NB4 (cell line): ENCODE measurements at regions not wholly inside any gene's neighbourhood (a gene's known extent, or its start where the extent isn't known, plus 50 kb on each side); places are given as distances from the start of the nearest gene placed in this dataset.

ENCODE experiments used
- DNase-seq: peaks from one replicate; pipeline ENCODE4 v3.0.0; 2010; ENCODE audit warnings: low read depth
- H3K4me3 ChIP-seq: one replicate; pipeline ENCODE4 v1.5.1; 2011; ENCODE audit warnings: mild to moderate bottlenecking, low read depth, low read length, moderate library complexity
- MAX ChIP-seq: IDR thresholded peaks from 2 replicates; pipeline ENCODE4 v1.6.1; 2011; ENCODE audit warnings: low read depth, low read length
- MYC ChIP-seq: IDR thresholded peaks from 2 replicates; pipeline ENCODE4 v1.6.1; 2011; ENCODE audit warnings: low read depth, low read length
- POLR2A ChIP-seq: IDR thresholded peaks from 2 replicates; pipeline ENCODE4 v1.6.1; 2011; ENCODE audit warnings: mild to moderate bottlenecking; ENCODE audit not compliant: insufficient read length; ENCODE audit errors: extremely low read depth
- TF ChIP-seq, protein P1 (sequence below): IDR thresholded peaks from one replicate; pipeline ENCODE4 v1.5.1; 2012; ENCODE audit warnings: low read depth, low read length

DNA sequence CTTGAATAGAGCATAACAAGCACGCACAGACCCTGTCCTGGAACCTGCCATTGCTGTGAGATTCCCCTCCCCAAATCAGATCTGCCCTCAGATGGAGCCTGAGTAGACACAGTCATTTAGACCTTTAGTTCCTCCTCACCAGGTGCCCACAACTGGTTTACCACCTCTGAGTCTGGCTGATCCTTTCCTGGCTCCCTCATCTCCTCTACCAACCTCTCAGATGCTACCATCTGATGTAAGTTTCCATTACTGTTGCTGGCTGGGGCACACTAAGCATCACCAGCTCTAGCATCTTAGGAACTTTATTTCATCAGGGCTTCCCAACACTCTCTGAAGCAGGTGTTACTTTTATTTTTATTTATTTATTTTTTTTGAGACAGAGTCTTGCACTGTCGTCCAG, 288.3 kb downstream of the TLE3 start:
- DNase-seq = no peak

GRCh38 chr15:69810431-69811354, 287.0 kb downstream of the TLE3 start:
- TF ChIP-seq POLR2A (no peak), MYC (no peak), MAX (no peak)
- TF ChIP-seq, protein P1, sequence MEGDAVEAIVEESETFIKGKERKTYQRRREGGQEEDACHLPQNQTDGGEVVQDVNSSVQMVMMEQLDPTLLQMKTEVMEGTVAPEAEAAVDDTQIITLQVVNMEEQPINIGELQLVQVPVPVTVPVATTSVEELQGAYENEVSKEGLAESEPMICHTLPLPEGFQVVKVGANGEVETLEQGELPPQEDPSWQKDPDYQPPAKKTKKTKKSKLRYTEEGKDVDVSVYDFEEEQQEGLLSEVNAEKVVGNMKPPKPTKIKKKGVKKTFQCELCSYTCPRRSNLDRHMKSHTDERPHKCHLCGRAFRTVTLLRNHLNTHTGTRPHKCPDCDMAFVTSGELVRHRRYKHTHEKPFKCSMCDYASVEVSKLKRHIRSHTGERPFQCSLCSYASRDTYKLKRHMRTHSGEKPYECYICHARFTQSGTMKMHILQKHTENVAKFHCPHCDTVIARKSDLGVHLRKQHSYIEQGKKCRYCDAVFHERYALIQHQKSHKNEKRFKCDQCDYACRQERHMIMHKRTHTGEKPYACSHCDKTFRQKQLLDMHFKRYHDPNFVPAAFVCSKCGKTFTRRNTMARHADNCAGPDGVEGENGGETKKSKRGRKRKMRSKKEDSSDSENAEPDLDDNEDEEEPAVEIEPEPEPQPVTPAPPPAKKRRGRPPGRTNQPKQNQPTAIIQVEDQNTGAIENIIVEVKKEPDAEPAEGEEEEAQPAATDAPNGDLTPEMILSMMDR = no peak

More for the DNA sequence above, 288.3 kb downstream of the TLE3 start:
- TF ChIP-seq, protein P1 = no peak
- TF ChIP-seq MYC (no peak), POLR2A (no peak), MAX (no peak)
- no peak overlapping the region for H3K4me3 ChIP-seq

DNA sequence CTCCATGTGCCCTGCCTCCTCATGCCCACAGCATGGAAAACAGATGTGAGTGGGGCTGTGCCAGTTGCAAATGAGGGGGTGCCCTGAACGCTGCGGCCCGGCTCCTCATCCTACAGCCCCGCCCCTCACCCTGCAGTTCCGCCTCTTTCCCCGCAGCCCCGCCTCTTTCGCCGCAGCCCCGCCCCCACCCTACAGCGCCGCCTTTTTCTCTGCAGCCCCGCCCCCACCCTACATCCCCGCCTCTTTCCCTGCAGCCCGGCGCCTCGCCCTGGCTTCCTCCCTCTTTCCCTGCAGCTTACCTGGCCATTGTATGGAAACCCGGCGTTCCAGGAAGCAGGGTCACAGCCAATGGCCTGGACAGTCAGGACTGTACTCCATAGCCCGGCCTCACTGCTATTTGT, 284.9 kb downstream of the TLE3 start:
- DNase-seq = no peak
- no peak for TF ChIP-seq POLR2A
- H3K4me3 ChIP-seq = no peak overlapping the region

More at GRCh38 chr15:69810431-69811354, 287.0 kb downstream of the TLE3 start:
- H3K4me3 ChIP-seq = no peak overlapping the region
- no peak for DNase-seq

DNA sequence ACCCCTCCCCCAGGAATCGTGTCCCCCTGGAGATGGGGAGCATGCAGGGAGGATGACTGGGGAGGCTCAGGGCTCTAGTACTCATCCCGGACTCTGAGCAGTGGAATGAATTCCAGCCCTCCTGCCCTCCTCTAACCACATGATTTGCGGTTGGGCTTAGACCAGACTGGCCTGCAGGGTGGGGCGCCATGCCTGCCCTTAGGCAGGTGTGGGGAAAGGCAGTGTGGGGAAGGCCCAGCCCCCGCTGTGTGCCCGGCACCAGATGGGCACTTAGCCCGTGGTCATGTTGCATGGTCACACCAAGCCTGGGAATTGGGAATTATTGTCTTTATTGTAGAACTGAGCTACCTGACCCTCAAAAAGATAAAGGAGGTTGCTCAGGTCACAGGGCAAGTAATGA, 283.8 kb downstream of the TLE3 start:
- TF ChIP-seq MYC (no peak), POLR2A (no peak), MAX (no peak)
- TF ChIP-seq, protein P1 = no peak
- no peak overlapping the region for H3K4me3 ChIP-seq
- DNase-seq = no peak

DNA sequence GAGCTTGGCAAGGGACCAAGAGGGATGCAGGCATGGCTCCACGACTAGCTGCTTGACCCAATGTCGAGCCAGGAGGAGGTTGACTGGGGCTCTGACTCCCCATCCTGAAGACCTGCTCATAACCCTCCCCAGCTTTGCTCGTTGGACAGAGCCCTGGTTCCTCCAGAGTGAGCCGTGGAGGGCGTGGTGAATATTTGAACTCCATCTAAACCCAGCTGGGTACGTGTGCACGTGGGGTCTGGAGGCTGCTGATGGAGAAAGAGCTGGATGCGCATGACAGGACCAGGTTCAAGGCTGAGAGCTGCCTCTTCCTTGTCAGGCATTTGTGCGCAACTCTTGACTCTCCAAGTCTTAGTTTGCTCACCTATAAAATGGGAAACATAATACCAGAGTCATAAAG, 282.8 kb downstream of the TLE3 start:
- H3K4me3 ChIP-seq = no peak overlapping the region
- no peak for DNase-seq
- TF ChIP-seq MYC (no peak), POLR2A (no peak), MAX (no peak)
- TF ChIP-seq, protein P1 = no peak

- H3K4me3 ChIP-seq = no peak overlapping the region
- DNase-seq = no peak
- TF ChIP-seq, protein P1 = no peak
- no peak for TF ChIP-seq POLR2A
Observed at GRCh38 chr15:69815793-69816192, 281.9 kb downstream of the TLE3 start.
